Activated gamma-delta T cell treated with anti-CD3 and anti-CD28 coated beads, Interleukin-2, amount 50 U/mL, for 16 hours (primary cell): ENCODE measurements at regions not wholly inside any gene's neighbourhood (a gene's known extent, or its start where the extent isn't known, plus 50 kb on each side); places are given as distances from the start of the nearest gene placed in this dataset.

Experiments used
- DNase-seq: peaks from one replicate; pipeline ENCODE4 v3.0.0-alpha.2; 2020; ENCODE audit warnings: low read depth

- DNase-seq = no peak
These were observed 321.5 kb downstream of the LRFN2 start for GRCh38 chr6:40265615-40266014.

GRCh38 chr6:40263970-40264369 is 323.2 kb downstream of the LRFN2 start:
- DNase-seq = no peak

DNA sequence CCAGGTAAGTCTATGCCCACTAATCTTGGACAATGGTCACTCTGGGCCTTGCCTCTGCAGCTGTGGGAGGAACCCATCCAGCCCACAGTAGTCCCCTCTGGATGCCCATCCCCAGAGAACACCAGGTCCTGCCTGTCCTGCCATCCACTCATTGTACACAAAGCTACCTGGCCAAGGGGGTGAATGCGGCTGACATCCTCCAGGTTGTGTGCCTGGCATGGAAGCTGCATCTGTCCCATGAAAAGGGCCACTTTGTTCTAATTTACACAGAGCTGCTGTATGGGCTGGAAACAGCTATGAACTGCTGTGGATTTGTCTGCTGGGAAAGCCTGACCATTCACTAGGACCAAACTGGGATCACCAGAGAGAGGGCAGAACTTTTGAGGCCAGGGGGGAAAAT is 324.8 kb downstream of the LRFN2 start:
- no peak for DNase-seq

GRCh38 chr6:40258531-40258930 is 324.3 kb upstream of the MOCS1 start:
- no peak for DNase-seq

DNA sequence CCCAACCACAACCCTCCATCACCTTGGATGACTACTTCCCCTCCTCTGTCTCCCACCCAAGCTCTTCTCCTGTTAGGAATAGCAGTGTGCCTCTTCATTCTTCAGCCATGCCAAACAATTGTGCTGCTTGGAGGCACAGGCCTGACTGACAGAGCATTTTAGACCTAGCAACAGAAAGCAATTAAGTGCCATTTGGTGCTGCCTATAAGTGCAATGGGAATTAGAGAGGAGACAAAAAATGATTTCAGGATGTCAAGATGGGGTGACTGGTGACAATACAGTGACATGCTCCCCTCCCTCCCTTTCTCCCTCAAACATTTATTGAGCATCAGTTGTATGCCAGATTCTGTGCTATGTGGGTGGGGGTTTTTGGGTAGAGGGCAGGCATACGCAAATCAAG is 322.6 kb upstream of the MOCS1 start:
- no peak for DNase-seq

DNA sequence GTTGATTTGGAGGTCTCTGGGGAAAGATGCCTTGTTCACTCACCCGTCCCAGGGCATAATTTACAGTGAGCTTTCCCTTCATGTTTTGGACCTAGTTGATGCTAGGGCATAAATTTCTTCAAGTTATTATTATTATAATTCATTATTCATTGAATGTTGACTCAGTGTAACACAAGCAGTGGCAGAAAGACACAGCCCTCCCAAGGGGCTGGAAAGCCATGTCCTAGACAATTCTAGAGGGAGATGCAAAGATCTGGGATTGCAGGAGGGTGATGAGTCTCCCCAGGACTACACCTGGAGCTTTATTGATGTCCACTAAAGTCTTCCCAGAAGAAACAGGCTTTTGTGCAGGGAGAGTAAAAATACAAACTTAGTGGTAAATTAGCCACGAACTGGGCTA is 322.0 kb upstream of the MOCS1 start:
- no peak for DNase-seq

- no peak for DNase-seq
These were observed 319.2 kb upstream of the MOCS1 start for GRCh38 chr6:40253420-40253819.

- DNase-seq = no peak
These were observed 318.4 kb upstream of the MOCS1 start for GRCh38 chr6:40252531-40253258.

DNA sequence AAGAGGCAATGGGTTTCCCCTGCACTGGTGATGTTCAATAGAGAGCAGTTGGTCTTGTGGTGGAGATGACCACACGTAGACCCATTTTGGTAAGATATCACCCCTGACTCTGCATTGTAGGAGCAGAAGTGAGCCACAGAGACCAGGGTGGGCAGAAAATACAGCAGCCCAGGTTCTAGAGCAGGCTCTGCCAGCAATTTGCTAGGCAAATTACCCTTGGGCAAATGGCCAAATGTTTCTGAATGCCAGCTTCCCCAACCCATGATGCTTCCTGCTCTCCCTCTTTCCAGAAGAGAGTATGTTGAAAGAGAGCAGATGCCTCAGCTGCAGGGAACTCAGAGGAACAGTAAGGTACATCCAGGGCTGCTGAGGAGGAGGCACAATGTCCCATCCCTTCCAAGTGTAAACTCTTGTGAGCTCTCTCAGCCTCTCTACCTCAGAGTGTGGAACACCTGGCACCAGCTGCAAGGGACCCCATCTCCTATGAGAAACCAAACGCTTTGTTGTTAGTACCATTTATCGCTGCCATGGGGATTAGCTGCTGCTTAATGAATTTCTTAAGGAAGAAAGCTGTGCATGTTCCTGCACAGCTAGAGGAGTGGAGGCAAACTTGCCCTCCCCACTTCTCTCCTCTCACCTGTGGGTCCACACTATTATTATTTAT is 317.5 kb upstream of the MOCS1 start:
- DNase-seq = no peak

DNA sequence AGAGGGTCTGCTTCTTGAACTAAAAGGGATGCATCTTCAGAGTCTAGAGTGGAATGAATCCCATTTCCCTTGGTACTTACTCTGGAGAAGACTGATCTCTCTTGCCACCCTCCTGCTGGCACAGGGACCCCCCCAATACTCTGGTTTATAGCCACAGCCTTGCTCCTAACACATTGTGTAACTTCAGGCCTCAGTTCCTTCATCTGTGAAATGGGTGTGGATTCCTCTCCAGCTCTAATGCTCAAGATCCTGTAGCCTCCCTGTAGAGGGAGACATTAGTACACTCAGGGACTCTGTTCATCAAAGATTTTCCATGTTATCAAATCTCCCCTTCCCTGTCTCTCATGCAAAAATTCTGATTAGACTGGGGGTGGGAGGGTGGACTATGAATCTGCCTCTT is 315.7 kb upstream of the MOCS1 start:
- no peak for DNase-seq

- DNase-seq = no peak
These were observed 313.4 kb upstream of the MOCS1 start for GRCh38 chr6:40247516-40248115.

DNA sequence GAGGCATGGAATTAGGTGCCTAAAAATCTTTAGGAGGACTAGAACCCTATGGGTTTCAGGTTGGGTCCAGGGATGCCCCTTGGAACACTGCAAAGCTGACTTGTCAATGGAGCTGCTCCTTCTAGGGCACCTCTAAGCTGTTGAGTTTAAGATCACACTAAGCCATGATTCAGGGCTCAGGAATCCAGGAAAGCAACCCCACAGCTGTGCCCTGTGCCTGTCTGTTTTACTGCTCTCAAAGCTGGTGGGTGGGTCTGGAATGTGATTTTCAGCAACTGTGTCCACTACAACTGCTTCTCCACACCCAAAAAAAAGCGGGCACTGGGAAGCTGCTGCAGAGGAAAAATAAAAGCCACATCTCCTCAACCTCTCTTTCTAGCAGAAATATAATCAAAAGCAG is 310.4 kb upstream of the MOCS1 start:
- DNase-seq = no peak

DNA sequence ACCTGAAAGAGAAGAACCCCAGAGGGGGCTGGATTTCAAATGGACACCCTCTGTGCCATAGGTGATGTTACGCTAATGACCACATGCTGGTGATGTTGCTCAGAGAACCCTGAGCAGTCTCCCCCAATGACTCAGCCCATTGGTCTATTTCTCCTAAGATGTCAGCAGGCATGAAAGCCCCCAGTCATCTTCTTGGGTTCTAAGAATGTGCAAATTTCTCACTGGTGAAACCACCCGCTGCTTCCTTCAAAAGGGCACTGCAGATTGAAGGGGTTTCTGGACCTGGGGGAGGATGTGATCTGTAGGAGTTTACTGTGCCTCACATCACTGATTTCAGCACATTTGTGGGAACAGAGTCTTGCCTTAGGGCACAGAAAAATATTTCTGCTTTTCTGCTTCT is 298.4 kb upstream of the MOCS1 start:
- no peak for DNase-seq

GRCh38 chr6:40227735-40228134 is 293.5 kb upstream of the MOCS1 start:
- DNase-seq = no peak

GRCh38 chr6:40222354-40222753 is 288.1 kb upstream of the MOCS1 start:
- no peak for DNase-seq

- no peak for DNase-seq
These were observed 285.5 kb upstream of the MOCS1 start for GRCh38 chr6:40219799-40220198.

- DNase-seq = no peak
These were observed 276.4 kb upstream of the MOCS1 start for GRCh38 chr6:40210628-40211056.

- no peak for DNase-seq
These were observed 271.5 kb upstream of the MOCS1 start for GRCh38 chr6:40205801-40206200.

DNA sequence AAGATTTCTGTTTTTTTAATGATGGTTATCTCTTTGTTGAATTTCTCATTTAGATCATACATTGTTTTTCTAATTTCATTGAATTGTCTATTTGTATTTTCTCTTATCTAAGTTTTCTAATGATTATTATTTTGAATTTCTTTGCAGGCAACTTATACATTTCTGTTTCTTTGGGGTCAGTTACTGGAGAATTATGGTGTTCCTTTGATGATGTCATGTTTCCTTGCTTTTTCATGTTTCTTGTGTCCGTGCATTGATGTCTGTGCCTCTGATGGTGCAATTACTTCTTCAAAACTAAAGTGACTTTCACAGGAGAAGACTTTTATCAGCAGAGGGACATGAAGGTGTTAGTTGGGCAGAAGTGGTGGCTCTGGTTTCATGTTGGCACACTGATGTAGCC is 270.7 kb upstream of the MOCS1 start:
- DNase-seq = no peak

DNA sequence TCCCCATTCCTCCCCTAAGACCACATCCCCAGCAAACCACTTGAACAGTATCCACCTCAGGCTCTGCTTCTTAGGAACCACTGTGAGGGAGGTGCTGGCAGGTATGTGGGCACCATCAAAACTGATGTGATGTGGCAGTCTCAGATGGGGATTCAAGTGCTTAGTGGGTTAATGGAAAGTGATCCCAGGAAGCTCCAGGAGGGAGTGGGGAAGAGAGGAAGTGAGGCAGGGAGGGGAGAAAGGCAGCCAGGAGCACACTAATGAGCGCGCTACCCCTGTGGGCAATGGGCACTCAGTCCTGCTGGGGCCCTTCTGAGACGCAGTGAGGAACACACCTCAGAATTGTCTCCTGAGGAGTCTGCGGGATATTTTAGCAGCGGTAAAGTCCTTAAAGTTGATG is 263.1 kb upstream of the MOCS1 start:
- no peak for DNase-seq

DNA sequence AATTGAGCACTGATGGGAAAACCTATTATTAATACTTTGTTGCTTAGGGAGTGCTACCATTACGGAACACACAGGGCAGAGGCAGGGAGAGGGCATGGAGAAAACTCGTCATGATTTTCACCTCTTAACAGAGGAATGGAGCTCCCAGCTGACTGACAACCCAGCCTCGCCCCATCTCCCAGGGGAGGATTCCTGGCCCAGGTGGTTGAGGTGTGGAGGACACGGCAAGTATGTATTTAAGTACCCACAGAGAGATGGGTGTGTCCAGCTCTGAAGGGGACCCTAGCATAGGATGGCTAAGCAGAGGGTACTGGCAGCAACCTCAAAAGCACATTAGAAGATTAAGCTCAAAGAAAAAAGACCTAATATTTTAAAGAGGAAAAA is 261.9 kb upstream of the MOCS1 start:
- DNase-seq = no peak

- no peak for DNase-seq
These were observed 261.3 kb upstream of the MOCS1 start for GRCh38 chr6:40195428-40196134.
